ENCODE measurements at regions not wholly inside any gene's neighbourhood (a gene's known extent, or its start where the extent isn't known, plus 50 kb on each side); places are given as distances from the start of the nearest gene placed in this dataset.

DNA sequence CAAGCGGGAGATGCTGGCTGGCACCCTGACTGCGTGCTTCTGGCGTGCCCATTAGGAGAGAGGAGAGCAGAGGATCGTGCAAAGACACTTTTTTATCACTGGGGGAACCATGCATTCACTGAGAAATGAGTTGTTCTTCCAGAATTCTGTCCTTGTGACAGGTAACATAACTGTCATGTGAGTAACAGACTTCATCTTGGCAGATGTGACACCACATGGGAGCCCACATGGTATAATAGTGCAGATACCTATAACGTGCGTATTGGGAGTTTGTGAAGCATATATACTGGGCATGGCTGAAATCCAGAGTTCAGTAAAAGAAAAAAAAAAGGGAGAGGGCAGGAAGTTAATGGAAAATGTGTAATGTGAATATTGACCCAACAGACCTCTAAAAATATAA, 159.6 kb upstream of the BACE2 start:
- TF ChIP-seq, protein P1, sequence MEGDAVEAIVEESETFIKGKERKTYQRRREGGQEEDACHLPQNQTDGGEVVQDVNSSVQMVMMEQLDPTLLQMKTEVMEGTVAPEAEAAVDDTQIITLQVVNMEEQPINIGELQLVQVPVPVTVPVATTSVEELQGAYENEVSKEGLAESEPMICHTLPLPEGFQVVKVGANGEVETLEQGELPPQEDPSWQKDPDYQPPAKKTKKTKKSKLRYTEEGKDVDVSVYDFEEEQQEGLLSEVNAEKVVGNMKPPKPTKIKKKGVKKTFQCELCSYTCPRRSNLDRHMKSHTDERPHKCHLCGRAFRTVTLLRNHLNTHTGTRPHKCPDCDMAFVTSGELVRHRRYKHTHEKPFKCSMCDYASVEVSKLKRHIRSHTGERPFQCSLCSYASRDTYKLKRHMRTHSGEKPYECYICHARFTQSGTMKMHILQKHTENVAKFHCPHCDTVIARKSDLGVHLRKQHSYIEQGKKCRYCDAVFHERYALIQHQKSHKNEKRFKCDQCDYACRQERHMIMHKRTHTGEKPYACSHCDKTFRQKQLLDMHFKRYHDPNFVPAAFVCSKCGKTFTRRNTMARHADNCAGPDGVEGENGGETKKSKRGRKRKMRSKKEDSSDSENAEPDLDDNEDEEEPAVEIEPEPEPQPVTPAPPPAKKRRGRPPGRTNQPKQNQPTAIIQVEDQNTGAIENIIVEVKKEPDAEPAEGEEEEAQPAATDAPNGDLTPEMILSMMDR (IDR thresholded peaks at IDR 0.05) = no peak
- TF ChIP-seq EZH2 (IDR thresholded peaks at IDR 0.05; ENCODE audit: borderline replicate concordance, insufficient read depth, low read depth, low read length, poor library complexity, severe bottlenecking) = no peak
